Frontal cortex (tissue), 3 donors: ENCODE measurements at regions not wholly inside any gene's neighbourhood (a gene's known extent, or its start where the extent isn't known, plus 50 kb on each side); places are given as distances from the start of the nearest gene placed in this dataset.
"Not testable (repeated sequence)": the region's sequence is repeated elsewhere in the genome, so short reads cannot be mapped to it uniquely, and the experiment has no call there.

ENCODE experiments used
- DNase-seq, 2 donors: peaks; one replicate each; pipeline ENCODE4 v3.0.0; 2012; ENCODE audit warnings: low spot score in 2 of 2
- FAIRE-seq: peaks from 2 replicates; lab custom pipeline; 2012; peaks lifted over from hg19 to GRCh38; lab: Jason Lieb, UNC
- donor health status: control.
- donor health status: control.
- donor health status: control.

DNA sequence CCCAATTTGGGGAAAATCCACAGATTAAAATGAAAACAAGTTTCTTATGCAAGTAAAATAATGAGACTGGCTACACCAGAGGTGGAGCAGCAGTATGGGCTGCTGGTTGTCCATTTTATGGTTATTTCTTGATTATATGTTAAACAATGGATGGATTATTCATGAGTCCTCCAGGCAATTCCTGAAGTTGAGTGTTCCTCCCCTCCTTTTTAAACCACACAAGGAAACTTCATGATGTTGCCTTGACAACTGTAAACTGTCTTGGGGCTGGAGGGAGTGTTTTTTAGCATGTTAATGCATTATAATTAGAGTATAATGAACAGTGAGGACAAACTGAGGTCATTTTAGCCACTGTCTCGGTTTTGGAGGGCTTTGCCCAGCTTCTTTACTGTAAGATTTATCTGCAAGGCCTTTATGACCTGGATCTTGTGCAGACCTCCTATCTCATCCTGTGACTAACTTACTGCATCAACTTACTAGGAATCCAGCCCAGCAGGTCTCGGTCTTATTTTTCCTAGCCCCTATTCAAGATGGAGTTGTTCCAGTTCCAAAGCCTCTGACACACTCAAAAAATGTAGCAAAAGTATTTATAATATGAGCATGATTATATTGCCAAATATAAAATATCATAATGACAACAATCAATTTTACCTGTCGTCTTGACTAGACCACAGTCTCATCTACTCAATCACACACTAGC is 534.0 kb downstream of the TMEM121 start:
- DNase-seq, result no peak
- no peak for FAIRE-seq

DNA sequence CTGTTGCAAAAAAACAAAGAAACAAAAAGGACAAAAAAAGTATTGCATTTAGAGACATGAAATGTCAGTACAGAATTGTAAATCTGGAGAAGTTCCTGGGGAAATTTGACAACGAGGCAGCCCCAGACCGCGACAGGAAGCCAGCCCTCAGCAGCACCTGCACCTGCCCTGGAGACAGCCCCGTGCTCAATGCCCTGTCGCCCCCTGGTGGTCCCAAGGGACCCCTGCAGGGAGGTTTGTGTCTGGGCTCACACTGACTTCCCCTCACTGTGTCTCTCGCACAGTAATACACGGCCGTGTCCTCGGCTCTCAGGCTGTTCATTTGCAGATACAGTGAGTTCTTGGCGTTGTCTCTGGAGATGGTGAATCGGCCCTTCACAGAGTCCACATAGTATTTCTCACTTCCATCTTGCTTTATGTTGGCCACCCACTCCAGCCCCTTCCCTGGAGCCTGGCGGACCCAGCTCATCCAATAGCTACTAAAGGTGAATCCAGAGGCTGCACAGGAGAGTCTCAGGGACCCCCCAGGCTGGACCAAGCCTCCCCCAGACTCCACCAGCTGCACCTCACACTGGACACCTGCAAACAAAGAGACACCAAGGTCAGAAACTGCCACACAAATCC is 535.6 kb downstream of the TMEM121 start:
- not testable (repeated sequence) for DNase-seq

DNA sequence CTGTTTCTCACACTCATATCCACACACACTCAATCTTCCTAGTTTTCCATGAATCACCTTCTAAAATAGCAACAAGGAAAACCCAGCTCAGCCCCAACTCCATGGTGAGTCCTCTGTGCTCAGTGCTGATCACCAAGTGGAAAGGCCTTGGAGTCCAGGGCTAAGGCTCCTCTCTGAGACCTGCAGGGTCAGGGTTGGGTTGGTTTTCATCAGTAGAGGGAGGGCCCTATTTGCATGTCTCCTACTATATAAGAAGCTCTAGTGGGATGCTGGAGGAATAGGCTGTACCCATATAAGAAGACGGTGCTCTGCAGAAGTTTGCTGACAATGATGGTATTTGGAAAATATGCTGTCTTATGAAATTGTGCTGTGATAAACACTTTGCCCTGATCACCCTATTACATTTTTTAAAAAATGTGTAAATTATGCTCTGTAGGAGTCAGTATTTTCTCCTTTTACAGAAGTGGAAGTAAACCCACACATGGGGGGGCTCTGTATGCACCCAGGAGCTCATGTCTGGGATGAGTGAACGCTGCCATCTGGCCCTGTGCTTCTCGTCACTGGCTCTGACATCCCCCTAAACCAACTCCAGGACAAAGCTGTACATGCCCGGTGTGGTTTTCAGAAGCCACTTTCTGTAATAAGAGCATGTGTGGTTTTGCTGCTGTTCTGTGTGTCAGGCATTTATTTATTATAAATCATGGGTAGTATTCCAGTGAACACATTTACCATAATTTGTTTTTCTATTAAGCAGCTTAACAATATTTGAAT is 536.3 kb downstream of the TMEM121 start:
- no peak for FAIRE-seq
- no peak for DNase-seq

More for the DNA sequence above, 535.6 kb downstream of the TMEM121 start:
- FAIRE-seq, result not testable (repeated sequence)

DNA sequence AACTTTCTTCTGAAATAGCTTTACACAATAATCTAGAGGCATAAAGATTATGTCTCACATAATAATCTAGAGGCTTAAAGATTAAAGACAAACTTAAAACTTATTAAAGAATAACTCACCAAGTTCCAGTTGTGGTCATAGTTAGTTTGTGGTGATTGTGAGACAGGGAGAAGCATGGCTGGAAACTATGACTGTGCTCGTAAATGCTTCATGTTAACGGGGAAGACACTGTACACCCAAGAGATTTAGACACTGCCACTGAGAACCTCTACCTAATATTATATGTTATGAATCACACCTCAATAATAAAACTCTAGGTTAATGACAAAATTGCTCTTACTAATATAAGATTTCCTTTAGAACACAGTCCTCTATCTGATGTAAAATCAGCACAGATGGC is 541.6 kb downstream of the TMEM121 start:
- FAIRE-seq (no peak), DNase-seq (no peak)

DNA sequence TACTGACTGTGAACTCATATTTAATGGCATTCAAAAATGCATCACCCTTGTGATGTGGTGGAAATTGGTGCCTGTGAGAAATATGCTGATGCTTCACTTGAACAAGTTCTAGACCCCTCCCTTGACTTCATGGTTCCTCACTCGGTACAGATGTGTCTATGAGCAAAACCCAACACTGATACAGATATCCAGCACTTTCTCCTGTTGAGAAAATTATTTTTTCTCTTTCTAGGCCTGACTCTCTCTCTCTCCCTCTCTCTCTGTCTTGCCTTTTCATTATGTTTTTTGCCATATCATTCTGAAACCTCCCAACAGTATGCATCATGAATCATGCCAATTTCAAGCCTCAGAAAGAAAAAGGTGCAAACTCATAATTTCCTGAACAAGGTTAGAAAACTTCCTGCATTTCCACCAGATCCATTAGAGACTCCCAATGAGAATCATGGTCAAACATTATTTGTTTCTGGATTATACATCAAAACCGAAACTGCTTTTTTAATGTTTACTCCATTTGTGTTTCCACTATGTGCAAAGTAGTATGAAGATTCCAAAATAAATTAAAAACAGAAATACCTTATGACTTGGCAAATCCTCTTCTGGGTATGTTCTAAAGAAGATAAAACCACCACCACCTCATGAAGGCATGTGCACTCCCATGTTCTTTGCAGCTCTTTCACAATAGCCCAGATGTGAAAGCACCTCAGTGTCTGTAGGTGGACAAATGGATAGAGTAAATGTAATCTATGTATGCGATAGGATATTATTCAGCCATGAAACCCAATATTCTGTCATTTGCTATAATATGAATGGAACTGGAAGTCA is 543.6 kb downstream of the TMEM121 start:
- FAIRE-seq (no peak), DNase-seq (no peak)

DNA sequence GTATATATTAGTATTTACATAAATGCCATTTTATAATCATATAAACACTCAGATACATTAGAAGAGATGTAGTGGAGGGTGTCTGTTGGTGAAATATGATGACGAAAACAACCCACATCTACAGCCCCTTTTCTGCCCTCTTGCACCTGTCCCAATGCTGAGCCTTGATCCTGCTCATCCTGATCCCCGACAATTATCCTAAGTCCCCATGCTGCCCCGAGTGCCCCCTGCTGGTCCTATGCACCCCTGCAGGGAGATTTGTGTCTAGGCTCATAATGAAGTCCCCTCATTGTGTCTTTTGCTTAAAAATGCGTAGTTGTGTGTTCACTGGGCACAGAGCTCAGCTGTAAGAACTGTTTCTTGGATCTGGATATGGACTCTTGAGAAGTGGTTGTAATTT is 554.5 kb downstream of the TMEM121 start:
- FAIRE-seq (no peak), DNase-seq (no peak)

DNA sequence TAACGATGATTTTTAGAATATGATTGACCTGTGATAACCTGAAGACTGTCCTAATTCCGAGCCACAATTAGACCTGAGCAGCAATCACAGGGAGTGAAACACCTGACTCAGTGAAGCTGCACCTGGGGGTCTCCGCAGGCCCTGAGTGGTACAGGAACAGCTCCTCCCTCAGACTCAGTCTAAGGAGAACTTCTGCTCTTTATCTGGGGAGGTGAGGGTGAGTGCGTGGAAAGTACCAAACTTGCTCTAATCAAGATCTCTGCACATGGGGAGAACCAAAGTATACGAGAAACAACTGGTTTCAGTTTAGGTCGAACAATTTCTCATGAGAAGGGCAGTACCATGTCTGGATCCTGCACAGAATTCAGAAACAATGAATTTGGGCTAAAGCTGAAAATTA is 555.3 kb downstream of the TMEM121 start:
- not testable (repeated sequence) for FAIRE-seq

DNA sequence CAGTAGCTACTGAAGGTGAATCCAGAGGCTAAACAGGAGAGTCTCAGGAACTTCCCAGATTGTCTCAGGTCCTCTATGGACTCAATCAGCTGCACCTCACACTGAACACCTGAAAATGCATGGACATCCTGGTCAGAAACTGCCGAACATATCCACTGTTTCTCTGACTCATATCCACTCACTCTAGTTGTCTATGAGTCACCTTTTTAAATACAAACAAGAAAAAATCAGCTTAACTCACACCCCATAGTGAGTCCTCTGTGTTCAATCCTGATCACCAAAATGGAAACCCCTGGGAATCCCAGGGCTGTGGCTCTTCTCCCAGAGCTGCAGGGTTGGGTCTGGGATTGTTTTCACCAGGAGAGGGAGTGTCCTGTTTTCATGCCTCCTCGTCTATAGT is 556.7 kb downstream of the TMEM121 start:
- DNase-seq, result no peak
- FAIRE-seq, result no peak

More for the DNA sequence above, 555.3 kb downstream of the TMEM121 start:
- DNase-seq, result not testable (repeated sequence)

DNA sequence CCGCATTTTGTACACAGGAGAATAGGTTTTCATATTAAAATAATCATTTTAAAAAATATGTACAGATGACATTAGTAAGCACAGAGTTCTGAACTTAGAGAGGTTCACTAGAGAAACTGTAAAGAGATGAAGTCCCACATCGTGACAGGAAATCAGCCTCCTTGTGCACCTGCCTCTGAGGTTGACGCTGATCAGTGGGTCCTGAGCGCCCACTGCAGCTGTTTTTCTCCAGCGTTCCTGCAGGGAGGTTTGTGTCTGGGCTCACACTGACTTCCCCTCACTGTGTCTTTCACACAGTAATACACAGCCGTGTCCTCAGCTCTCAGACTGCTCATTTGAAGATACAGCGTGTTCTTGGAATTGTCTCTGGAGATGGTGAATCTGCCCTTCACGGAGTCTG is 561.5 kb downstream of the TMEM121 start:
- FAIRE-seq, result no peak

DNA sequence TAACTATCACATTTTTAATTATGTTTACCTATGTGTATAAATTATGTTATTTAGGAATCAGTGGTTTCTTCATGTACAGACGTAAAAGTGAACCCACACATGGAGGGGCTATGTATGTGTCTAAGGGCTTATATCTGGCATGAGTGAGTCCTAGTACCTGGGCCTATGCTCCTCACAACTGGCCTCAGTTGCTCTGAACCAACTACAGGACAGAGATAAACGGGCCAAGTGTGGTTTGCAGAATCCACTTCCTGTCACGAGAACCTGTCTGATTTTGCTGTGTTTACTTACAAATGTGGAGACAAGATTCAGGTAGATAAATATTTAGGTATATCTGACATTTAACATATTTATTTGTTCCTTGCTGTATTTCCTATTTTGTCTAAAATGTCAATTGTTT is 562.5 kb downstream of the TMEM121 start:
- FAIRE-seq, DNase-seq: not testable (repeated sequence)

More for the DNA sequence above, 561.5 kb downstream of the TMEM121 start:
- no peak for DNase-seq

DNA sequence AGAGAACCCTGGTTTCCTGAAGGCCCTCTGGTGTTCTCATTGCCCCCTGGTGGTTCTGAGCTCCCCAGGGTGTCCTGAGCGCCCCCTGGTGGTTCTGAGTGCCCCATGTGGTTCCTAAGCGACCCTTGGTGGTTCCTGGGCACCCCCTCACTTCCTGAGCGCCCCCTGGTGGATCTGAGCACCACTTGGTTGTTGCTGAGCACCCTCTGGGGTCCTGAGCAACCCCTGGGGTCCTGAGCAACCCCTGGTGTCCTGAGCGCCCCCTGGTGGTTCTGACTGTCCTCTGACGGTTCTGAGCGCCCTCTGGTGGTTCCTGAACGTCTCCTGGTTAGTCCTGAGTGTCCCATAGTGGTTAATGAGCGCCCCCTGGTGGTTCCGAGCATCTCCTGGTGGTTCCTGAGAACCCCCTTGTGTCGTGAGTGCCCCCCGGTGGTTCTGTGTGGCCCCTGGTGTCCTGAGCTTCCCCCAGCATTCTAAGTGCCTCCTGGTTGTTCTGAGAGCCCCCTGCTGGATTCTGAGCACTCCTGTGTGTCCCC is 568.3 kb downstream of the TMEM121 start:
- FAIRE-seq (no peak), DNase-seq (no peak)

DNA sequence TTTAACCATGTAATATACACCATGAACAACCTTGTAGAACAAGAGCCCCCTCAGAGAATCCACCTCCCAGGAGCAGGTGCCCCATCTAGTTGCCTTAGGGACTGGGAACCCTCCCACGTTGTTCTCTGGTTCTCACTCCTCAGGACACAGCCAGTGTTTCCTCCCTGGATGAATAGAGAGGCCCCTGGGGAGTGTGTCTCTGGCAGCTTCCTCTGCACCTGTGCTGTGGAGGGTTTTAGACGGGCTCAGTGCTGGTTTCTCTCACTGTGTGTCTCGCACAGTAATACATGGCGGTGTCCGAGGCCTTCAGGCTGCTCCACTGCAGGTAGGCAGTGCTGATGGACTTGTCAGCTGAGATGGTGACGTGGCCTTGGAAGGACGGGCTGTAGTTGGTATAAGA is 581.3 kb downstream of the TMEM121 start:
- no peak for FAIRE-seq
- no peak for DNase-seq

DNA sequence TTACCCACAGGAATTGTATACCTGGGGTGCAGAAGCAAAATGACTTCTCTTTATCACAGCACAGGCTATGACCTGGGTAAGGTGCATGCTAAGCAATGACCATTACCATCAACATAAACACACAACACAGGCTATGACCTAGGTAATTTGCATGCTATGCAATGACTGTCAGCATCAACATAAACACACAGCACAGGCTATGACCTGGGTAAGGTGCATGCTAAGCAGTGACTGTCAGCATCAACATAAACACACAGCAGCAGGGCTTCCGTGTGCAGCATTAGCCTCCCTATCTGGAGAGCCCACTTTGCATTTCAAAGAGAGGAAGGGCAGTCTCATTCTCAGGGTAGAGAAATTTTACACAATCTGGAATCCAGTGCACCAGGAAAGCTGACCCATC is 583.0 kb downstream of the TMEM121 start:
- FAIRE-seq, result no peak
- no peak for DNase-seq

DNA sequence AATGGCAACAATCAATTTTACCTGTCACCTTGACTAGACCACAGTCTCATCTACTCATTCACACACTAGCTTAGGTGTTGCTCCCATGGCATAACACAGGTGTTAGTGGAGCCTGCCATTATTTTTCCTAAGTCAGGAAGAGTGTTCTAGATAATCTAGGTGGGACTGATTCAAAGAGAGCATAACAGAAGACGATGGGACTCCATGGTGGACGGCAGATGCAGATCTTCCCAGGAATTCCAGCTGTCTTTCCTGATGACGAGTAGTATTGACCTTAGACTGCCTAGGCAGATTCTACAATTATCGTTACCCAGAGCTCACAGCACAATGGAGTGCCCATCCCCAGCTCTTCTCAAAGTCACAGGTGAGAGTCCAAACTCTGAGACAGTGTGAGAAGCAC is 589.0 kb downstream of the TMEM121 start:
- no peak for FAIRE-seq
- no peak for DNase-seq

DNA sequence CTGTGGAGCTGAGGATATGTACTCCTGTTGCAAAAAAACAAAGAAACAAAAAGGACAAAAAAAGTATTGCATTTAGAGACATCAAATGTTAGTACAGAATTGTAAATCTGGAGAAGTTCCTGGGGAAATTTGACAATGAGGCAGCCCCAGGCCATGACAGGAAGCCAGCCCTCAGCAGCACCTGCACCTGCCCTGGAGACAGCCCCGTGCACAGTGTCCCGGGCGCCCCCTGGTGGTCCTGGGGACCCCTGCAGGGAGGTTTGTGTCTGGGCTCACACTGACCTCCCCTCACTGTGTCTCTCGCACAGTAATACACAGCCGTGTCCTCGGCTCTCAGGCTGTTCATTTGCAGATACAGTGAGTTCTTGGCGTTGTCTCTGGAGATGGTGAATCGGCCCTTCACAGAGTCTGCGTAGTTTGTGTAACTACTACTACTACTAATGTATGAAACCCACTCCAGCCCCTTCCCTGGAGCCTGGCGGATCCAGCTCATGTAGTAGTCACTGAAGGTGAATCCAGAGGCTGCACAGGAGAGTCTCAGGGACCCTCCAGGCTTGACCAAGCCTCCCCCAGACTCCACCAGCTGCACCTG is 590.1 kb downstream of the TMEM121 start:
- not testable (repeated sequence) for FAIRE-seq, DNase-seq

DNA sequence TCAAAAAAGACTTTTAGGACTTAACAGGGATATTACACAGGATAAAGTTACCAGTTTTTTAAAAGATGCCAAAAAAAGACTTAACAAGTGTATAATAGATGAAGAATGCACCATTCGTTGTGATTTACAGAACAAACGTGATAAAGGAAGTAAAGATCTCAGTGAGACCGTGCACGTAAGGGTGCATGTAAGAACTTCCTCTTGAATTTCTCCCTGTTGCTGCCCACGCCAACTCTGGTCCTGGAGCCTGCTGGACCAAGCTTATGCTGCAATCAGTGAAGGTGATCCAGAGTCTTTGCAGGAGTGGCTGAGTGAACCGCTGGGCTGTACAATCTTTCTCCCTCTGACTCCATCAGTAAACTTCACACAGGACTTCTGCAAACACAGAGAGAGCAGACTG is 593.7 kb downstream of the TMEM121 start:
- FAIRE-seq (no peak), DNase-seq (no peak)

DNA sequence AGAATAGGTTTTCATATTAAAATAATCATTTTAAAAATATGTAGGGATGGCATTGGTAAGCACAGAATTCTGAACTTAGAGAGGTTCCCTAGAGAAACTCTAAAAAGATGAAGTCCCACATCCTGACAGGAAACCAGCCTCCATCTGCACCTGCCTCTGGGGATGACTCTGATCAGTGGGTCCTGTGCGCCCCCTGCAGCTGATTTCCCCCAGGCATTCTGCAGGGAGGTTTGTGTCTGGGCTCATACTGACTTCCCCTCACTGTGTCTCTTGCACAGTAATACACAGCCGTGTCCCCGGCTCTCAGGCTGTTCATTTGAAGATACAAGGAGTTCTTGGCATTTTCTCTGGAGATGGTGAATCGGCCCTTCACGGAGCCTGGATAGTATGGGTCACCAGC is 602.9 kb downstream of the TMEM121 start:
- FAIRE-seq (no peak), DNase-seq (no peak)

DNA sequence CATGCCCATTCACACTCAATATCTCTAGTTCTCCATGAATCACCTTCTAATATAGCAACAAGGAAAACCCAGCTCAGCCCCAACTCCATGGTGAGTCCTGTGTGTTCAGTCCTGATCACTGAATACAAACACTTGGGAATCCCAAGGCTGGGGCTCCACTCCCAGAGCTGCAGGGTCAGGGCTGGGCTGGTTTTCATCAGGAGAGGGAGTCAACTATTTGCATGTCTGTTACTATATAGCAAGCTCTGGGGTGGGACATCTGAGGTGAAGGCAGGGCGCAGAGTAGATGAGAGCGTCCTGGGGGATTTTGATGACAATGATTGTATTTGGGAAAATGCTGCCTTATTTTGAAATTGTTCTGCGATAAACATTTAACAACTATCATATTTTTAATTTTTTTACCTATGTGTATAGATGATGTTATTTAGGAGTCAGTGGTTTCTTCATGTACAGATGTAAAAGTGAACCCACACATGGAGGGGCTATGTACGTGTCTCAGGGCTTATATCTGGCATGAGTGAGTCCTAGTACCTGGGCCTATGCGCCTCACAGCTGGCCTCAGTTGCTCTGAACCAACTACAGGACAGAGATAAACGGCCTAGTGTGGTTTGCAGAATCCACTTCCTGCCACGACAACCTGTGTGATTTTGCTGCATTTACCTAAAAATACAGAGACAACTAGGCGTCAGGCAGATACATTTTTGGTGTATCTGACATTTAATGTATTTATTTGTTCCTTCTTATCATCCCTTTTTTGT is 603.7 kb downstream of the TMEM121 start:
- not testable (repeated sequence) for DNase-seq, FAIRE-seq

DNA sequence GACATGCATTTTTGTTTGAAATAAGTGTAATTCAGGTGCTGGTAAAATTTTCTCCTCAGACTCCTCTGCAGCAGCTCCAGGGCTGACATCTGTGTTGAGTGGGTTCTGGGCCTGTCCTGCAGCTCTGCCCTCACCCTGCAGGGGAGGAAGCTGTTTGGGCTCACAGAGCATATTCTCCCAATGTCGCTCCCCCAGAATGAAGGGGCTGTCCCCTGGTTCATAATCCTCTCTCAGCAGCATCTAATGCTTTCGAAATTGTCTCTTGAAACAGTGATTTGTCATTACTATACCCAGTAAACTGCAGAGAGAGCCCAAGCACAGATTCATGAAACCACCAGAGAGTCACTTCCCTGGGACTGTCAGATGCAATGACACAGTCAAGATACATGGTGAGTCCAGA is 606.7 kb downstream of the TMEM121 start:
- DNase-seq, FAIRE-seq: not testable (repeated sequence)
